HepG2 (cell line): ENCODE measurements at regions not wholly inside any gene's neighbourhood (a gene's known extent, or its start where the extent isn't known, plus 50 kb on each side); places are given as distances from the start of the nearest gene placed in this dataset.

Source experiments
- ATAC-seq: fragments of 200-7000 bp; cut with Tn5 transposase; 3 replicates; pipeline ENCODE4 v1.9.1; 2020; ENCODE audit warnings: mild to moderate bottlenecking, moderate library complexity
- BruUV-seq: library from RNA; stranded (reverse); fragments of 400-500 nt; replicated peaks from 2 replicates; lab custom pipeline; 2021; lab: Mats Ljungman, UMichigan
- CTCF ChIA-PET: fragments of 300-600 bp; formaldehyde crosslinking; extraction: SDS; loops from one replicate; lab custom pipeline; 2021; ENCODE audit warnings: low total read pairs, inconsistent platforms, low intra/inter-chr PET ratio; lab: Yijun Ruan, JAX
- POLR2A ChIA-PET: fragments of 350-600 bp; sonication (Branson Sonifier 250); formaldehyde crosslinking; loops from one replicate; lab custom pipeline; 2020; ENCODE audit warnings: antibody characterized with exemption, inconsistent platforms; lab: Yijun Ruan, JAX
- DNase-seq: peaks from one replicate; pipeline ENCODE4 v3.0.0-alpha.2; 2015; ENCODE audit warnings: low spot score
- FAIRE-seq: peaks from 3 replicates; lab custom pipeline; 2011; peaks lifted over from hg19 to GRCh38; lab: Jason Lieb, UNC
- H2AFZ ChIP-seq: one replicate; pipeline ENCODE4 v1.6.1; 2011; ENCODE audit warnings: low read length, inconsistent platforms
- H3K27ac ChIP-seq: fragments of 300-600 bp; 3 replicates; pipeline ENCODE4 v1.8.0; 2011; ENCODE audit warnings: mixed run types, mild to moderate bottlenecking, mixed read lengths, low read length, inconsistent platforms; ENCODE audit not compliant: insufficient read depth; ENCODE audit errors: extremely low read length
- H3K27me3 ChIP-seq, 2 experiments: fragments of 200-600 bp in 1 of 2; 2 replicates in 1 of 2; 3 replicates in 1 of 2; pipeline versions ENCODE4 v1.6.0 to v1.8.0; 2011; ENCODE audit warnings: low read length in 2 of 2, mild to moderate bottlenecking in 2 of 2, moderate library complexity in 2 of 2, inconsistent platforms in 1 of 2; ENCODE audit not compliant: insufficient read depth in 2 of 2, control insufficient read depth in 1 of 2
- H3K36me3 ChIP-seq, 2 experiments: fragments of 200-600 bp in 1 of 2; replicated peaks in 1 of 2; 2 replicates in 1 of 2; 3 replicates in 1 of 2; pipeline versions ENCODE4 v1.5.1 to v1.8.0; 2011; ENCODE audit warnings: low read length in 2 of 2, inconsistent platforms in 1 of 2; ENCODE audit not compliant: insufficient read depth in 2 of 2, control insufficient read depth in 1 of 2
- H3K4me1 ChIP-seq: 2 replicates; pipeline ENCODE4 v1.5.1; 2012; ENCODE audit warnings: low read length, inconsistent platforms; ENCODE audit not compliant: insufficient read depth
- H3K4me2 ChIP-seq: 2 replicates; pipeline ENCODE4 v1.6.0; 2011; ENCODE audit warnings: low read depth, low read length, inconsistent platforms
- H3K4me3 ChIP-seq, 3 experiments: fragments of 200-600 bp in 1 of 3; sonication (generic), shearing (Covaris generic) in 1 of 3; replicated peaks in 1 of 3; 2 replicates each; pipeline ENCODE4 v1.5.1; 2011 to 2016; ENCODE audit warnings: low read length in 3 of 3, inconsistent platforms in 2 of 3, low read depth in 2 of 3, mild to moderate bottlenecking in 2 of 3, control low read depth in 1 of 3, mixed read lengths in 1 of 3; ENCODE audit not compliant: insufficient read depth in 1 of 3
- H3K79me2 ChIP-seq: one replicate; pipeline ENCODE4 v1.6.1; 2011; ENCODE audit warnings: low read length, inconsistent platforms; ENCODE audit not compliant: insufficient read depth
- H3K9ac ChIP-seq: 2 replicates; pipeline ENCODE4 v1.6.0; 2011; ENCODE audit warnings: mild to moderate bottlenecking, low read depth, low read length, inconsistent platforms; ENCODE audit not compliant: insufficient read depth
- H3K9me3 ChIP-seq: 2 replicates; pipeline ENCODE4 v1.5.1; 2012; ENCODE audit warnings: mild to moderate bottlenecking, low read length
- H4K20me1 ChIP-seq: 2 replicates; pipeline ENCODE4 v1.6.0; 2011; ENCODE audit warnings: inconsistent platforms, mild to moderate bottlenecking, low read length, moderate library complexity; ENCODE audit not compliant: insufficient read depth
- CEBPZ ChIP-seq: IDR thresholded peaks from 2 replicates; pipeline ENCODE4 v1.6.1; 2012; ENCODE audit warnings: low read length, improper control_type of control experiment
- MAX ChIP-seq: IDR thresholded peaks from 2 replicates; pipeline ENCODE4 v1.6.1; 2012; ENCODE audit warnings: inconsistent platforms
- MEIS1 ChIP-seq: sonication (generic); formaldehyde crosslinking; IDR thresholded peaks from 2 replicates; pipeline ENCODE4 v1.9.0; 2021; ENCODE audit warnings: mild to moderate bottlenecking, missing genetic modification reagents, moderate library complexity, borderline replicate concordance
- MNT ChIP-seq: fragments of 450-650 bp; IDR thresholded peaks from 2 replicates; pipeline ENCODE4 v1.6.1; 2016
- SALL1 ChIP-seq: sonication (generic); formaldehyde crosslinking; IDR thresholded peaks from 2 replicates; pipeline ENCODE4 v1.8.0; 2022; ENCODE audit warnings: mild to moderate bottlenecking, missing genetic modification reagents
- SMARCE1 ChIP-seq: fragments of 450-650 bp; IDR thresholded peaks from 2 replicates; pipeline ENCODE4 v1.6.1; 2017; ENCODE audit warnings: borderline replicate concordance
- TFAP4 ChIP-seq: sonication (generic); IDR thresholded peaks from 2 replicates; pipeline ENCODE4 v1.6.1; 2016; ENCODE audit warnings: low read depth, borderline replicate concordance
- ZNF180 ChIP-seq: sonication (generic); formaldehyde crosslinking; IDR thresholded peaks from 2 replicates; pipeline ENCODE4 v1.4.0; 2020; ENCODE audit warnings: low read depth, missing genetic modification reagents, borderline replicate concordance
- ZNF407 ChIP-seq: sonication (generic); formaldehyde crosslinking; IDR thresholded peaks from one replicate; pipeline ENCODE4 v1.5.1; 2020; ENCODE audit warnings: mild to moderate bottlenecking, missing genetic modification reagents; ENCODE audit errors: not compliant biosample characterization
- ZNF547 ChIP-seq: sonication (generic); formaldehyde crosslinking; IDR thresholded peaks from 2 replicates; pipeline ENCODE4 v1.5.1; 2020; ENCODE audit warnings: mild to moderate bottlenecking, missing genetic modification reagents
- ZNF550 ChIP-seq: sonication (generic); formaldehyde crosslinking; IDR thresholded peaks from 2 replicates; pipeline ENCODE4 v1.4.0; 2020; ENCODE audit warnings: mild to moderate bottlenecking, missing genetic modification reagents, borderline replicate concordance
- WGBS: methylation state at CpG from one replicate; pipeline ENCODE4 v1.1.6; 2017; ENCODE audit warnings: low lambda C conversion rate; 5-methylcytosine and 5-hydroxymethylcytosine counted together
- in situ Hi-C: cut with HindIII; loops from 2 replicates; pipeline ENCODE4 v1.10.0; 2017; ENCODE audit warnings: low pct_unique_long_range_greater_than_20kb; ENCODE audit not compliant: extremely low pct_ligation_motif_present
- intact Hi-C: fragments of 100-400 bp; cut with micrococcal nuclease; formaldehyde crosslinking; loops from one replicate; pipeline ENCODE4 v1.10.0; 2022; ENCODE audit not compliant: unreplicated experiment

GRCh38 chr5:39566029-39566428 is 141.2 kb upstream of the DAB2 start:
- 5% methylated on average over 3 of the region's 3 CpGs for WGBS
- BruUV-seq = no TSS peak
- Histone ChIP-seq H2AFZ (no peak overlapping the region), H3K9me3 (no peaks in the 10 kb centered on the region), H3K4me3 (no peak overlapping the region), H3K36me3 (no peaks in the 10 kb centered on the region), H3K27ac (no peak overlapping the region), H3K4me1 (peaks cover 7% of the 10 kb centered on the region), H3K27me3 (no peaks in the 10 kb centered on the region), H4K20me1 (no peaks in the 10 kb centered on the region), H3K4me2 (no peak overlapping the region), H3K9ac (no peak overlapping the region), H3K79me2 (no peaks in the 10 kb centered on the region)
- intact Hi-C loops = no loop called here
- ChIA-PET CTCF (no interaction called here), POLR2A (no interaction called here)
- ATAC-seq = no peak
- DNase-seq = no peak
- FAIRE-seq = no peak
- in situ Hi-C loops = loop anchor here (25.0 kb wide), 1 partner anchor 354 kb away; the partner anchor contains the start of gene FYB1
- TF ChIP-seq MAX = no peak
- no peak for TF ChIP-seq SALL1 (CRISPR knock-in tag)
- no peak for TF ChIP-seq MEIS1 (CRISPR knock-in tag)
- TF ChIP-seq TFAP4 = no peak
- TF ChIP-seq ZNF407 = no peak
- TF ChIP-seq ZNF547 (CRISPR knock-in tag) = no peak
- TF ChIP-seq CEBPZ = no peak
- TF ChIP-seq ZNF550 = no peak
- no peak for TF ChIP-seq ZNF180 (CRISPR knock-in tag)
- no peak for TF ChIP-seq MNT
- TF ChIP-seq SMARCE1 = no peak
